ENCODE measurements at regions not wholly inside any gene's neighbourhood (a gene's known extent, or its start where the extent isn't known, plus 50 kb on each side); places are given as distances from the start of the nearest gene placed in this dataset.

- TF ChIP-seq EGR1 (IDR thresholded peaks at IDR 0.05; ENCODE audit: low read depth) = no peak
- no peak for TF ChIP-seq RAD21 (IDR thresholded peaks at IDR 0.05; ENCODE audit: low read depth)
- TF ChIP-seq SP1 (IDR thresholded peaks at IDR 0.05; ENCODE audit: low read depth) = no peak
- TF ChIP-seq, protein P1, sequence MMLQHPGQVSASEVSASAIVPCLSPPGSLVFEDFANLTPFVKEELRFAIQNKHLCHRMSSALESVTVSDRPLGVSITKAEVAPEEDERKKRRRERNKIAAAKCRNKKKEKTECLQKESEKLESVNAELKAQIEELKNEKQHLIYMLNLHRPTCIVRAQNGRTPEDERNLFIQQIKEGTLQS (IDR thresholded peaks at IDR 0.05) = no peak
- TF ChIP-seq, protein P2, sequence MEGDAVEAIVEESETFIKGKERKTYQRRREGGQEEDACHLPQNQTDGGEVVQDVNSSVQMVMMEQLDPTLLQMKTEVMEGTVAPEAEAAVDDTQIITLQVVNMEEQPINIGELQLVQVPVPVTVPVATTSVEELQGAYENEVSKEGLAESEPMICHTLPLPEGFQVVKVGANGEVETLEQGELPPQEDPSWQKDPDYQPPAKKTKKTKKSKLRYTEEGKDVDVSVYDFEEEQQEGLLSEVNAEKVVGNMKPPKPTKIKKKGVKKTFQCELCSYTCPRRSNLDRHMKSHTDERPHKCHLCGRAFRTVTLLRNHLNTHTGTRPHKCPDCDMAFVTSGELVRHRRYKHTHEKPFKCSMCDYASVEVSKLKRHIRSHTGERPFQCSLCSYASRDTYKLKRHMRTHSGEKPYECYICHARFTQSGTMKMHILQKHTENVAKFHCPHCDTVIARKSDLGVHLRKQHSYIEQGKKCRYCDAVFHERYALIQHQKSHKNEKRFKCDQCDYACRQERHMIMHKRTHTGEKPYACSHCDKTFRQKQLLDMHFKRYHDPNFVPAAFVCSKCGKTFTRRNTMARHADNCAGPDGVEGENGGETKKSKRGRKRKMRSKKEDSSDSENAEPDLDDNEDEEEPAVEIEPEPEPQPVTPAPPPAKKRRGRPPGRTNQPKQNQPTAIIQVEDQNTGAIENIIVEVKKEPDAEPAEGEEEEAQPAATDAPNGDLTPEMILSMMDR (IDR thresholded peaks at IDR 0.05 in 2 of 3, conservative IDR thresholded peaks at IDR 0.05 in 1 of 3; ENCODE audit: borderline replicate concordance in 1 of 3, insufficient read depth in 1 of 3, low read depth in 2 of 3, low read length in 2 of 3) = no peak
- no peak for TF ChIP-seq POLR2A (IDR thresholded peaks at IDR 0.05; ENCODE audit: borderline replicate concordance, extremely low read depth, insufficient read depth, insufficient read length)
- no peak for TF ChIP-seq POLR2AphosphoS5 (IDR thresholded peaks at IDR 0.05; ENCODE audit: low read depth, low read length)
- no peak for TF ChIP-seq EZH2phosphoT487 (IDR thresholded peaks at IDR 0.05; ENCODE audit: borderline replicate concordance)
Observed at GRCh38 chr2:183519371-183520056, 395.3 kb downstream of the NUP35 start.
